Thoracic aorta (tissue), 2 donors: ENCODE measurements at regions not wholly inside any gene's neighbourhood (a gene's known extent, or its start where the extent isn't known, plus 50 kb on each side); places are given as distances from the start of the nearest gene placed in this dataset.

Experiments
- ATAC-seq: fragments of 150-250 bp; one replicate; pipeline ENCODE4 v1.8.0; 2017; ENCODE audit warnings: low read depth; ENCODE audit not compliant: insufficient number of reproducible peaks, low FRiP score
- DNase-seq: peaks from one replicate; pipeline ENCODE4 v3.0.0-alpha.2; 2020; ENCODE audit warnings: low spot score
- H3K27ac ChIP-seq, 2 donors: fragments of 200-600 bp; sonication (generic); 1 replicate in 1 of 2; 2 replicates in 1 of 2; pipeline ENCODE4 v1.5.1; 2016; ENCODE audit warnings: mild to moderate bottlenecking in 2 of 2, moderate library complexity in 2 of 2
- H3K27me3 ChIP-seq: fragments of 200-600 bp; sonication (generic); replicated peaks from 2 replicates; pipeline ENCODE4 v1.6.0; 2016; ENCODE audit warnings: mild to moderate bottlenecking; ENCODE audit not compliant: insufficient read depth
- H3K36me3 ChIP-seq: fragments of 200-600 bp; sonication (generic); one replicate; pipeline ENCODE4 v1.5.1; 2016
- H3K4me1 ChIP-seq, 2 donors: fragments of 200-600 bp; sonication (generic); 1 replicate in 1 of 2; 2 replicates in 1 of 2; pipeline versions ENCODE4 v1.5.1 to v1.6.0; 2016; ENCODE audit warnings: low read depth in 2 of 2, mild to moderate bottlenecking in 1 of 2; ENCODE audit not compliant: control insufficient read depth in 1 of 2
- H3K4me3 ChIP-seq: fragments of 200-600 bp; sonication (generic); 2 replicates; pipeline ENCODE4 v1.5.1; 2016; ENCODE audit warnings: mild to moderate bottlenecking
- H3K9me3 ChIP-seq: fragments of 200-600 bp; sonication (generic); 2 replicates; pipeline ENCODE4 v1.5.1; 2016
- TF ChIP-seq, protein P1 (sequence below): fragments of 200-600 bp; sonication (generic); IDR thresholded peaks from one replicate; pipeline ENCODE4 v1.5.1; 2019; ENCODE audit warnings: antibody characterized with exemption

DNA sequence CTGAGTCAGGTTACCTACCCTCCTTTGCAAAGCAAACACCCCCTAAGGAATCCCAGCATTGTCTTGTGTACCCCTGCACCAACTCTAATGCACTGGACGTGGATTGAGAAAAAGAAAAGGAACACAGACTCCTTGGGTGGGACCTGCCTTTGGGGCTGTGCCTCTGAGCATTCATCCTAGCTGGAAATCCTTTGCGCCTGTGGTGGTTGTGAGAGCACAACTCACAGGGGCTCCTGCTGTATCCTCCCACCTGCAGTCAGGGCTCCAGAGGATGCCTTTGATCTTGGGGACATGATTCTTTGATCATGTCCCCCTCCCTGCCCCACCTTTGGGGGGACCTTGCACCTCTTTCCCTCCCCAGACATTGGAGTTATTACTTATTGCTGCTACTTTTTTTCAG is 338.5 kb downstream of the GADD45G start:
- Histone ChIP-seq H3K4me3 (no peak overlapping the region), H3K4me1 (peaks cover 9 to 42% of the 10 kb centered on the region in 2 donors), H3K27ac (no peak overlapping the region), H3K36me3 (no peaks in the 10 kb centered on the region), H3K27me3 (no peaks in the 10 kb centered on the region), H3K9me3 (no peaks in the 10 kb centered on the region)
- ATAC-seq (no peak), DNase-seq (no peak)
- TF ChIP-seq, protein P1, sequence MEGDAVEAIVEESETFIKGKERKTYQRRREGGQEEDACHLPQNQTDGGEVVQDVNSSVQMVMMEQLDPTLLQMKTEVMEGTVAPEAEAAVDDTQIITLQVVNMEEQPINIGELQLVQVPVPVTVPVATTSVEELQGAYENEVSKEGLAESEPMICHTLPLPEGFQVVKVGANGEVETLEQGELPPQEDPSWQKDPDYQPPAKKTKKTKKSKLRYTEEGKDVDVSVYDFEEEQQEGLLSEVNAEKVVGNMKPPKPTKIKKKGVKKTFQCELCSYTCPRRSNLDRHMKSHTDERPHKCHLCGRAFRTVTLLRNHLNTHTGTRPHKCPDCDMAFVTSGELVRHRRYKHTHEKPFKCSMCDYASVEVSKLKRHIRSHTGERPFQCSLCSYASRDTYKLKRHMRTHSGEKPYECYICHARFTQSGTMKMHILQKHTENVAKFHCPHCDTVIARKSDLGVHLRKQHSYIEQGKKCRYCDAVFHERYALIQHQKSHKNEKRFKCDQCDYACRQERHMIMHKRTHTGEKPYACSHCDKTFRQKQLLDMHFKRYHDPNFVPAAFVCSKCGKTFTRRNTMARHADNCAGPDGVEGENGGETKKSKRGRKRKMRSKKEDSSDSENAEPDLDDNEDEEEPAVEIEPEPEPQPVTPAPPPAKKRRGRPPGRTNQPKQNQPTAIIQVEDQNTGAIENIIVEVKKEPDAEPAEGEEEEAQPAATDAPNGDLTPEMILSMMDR: no peak

DNA sequence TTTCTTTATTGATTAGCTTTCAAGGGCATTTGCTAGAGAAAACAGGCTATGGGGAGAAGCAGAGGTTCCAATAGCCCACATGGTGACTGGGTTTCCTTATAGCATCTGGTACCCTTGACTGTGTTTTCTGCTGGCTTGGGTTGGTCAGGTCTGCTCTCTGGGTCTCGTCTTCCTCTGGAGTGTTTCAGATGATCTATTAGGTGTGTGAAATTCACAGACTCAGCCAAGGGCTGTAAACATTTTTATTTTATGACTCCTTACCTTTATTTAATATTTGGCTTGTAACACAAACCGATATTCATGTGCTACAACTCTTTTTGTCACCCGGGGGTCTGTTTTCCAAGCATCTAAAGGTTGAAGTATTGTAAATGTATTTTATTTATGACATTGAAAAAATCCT is 338.9 kb downstream of the GADD45G start:
- H3K36me3 ChIP-seq: no peaks in the 10 kb centered on the region
- H3K4me3 ChIP-seq: no peak overlapping the region
- ATAC-seq (no peak), DNase-seq (no peak)
- no peak overlapping the region for H3K27ac ChIP-seq
- TF ChIP-seq, protein P1: no peak
- H3K9me3 ChIP-seq: no peaks in the 10 kb centered on the region
- H3K27me3 ChIP-seq: no peaks in the 10 kb centered on the region
- H3K4me1 ChIP-seq: peaks cover 9 to 38% of the 10 kb centered on the region in 2 donors

DNA sequence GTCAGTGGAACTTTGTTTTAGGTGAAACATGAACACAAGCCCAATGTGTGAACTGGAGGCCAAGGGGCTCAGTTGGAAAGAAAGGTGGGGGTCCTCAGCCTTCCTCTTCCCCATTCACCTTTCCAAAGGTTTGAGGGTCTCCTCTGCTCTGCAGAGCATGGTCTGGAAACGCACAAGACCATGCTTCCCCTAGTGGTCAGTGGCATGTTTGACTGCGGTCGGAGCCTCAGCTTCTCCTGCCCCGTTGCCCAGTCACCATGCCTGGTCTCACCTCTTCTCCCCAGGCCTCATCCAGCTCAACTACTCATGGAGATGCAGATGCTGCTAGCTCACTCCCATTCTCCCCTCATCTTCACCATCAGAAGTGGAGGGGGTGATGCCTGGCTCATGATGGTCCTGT is 340.3 kb downstream of the GADD45G start:
- DNase-seq (no peak), ATAC-seq (no peak)
- H3K27me3 ChIP-seq: no peaks in the 10 kb centered on the region
- H3K9me3 ChIP-seq: no peaks in the 10 kb centered on the region
- peaks cover 9 to 26% of the 10 kb centered on the region in 2 donors for H3K4me1 ChIP-seq
- TF ChIP-seq, protein P1: no peak
- no peaks in the 10 kb centered on the region for H3K36me3 ChIP-seq
- H3K4me3 ChIP-seq: no peak overlapping the region
- no peak overlapping the region for H3K27ac ChIP-seq

DNA sequence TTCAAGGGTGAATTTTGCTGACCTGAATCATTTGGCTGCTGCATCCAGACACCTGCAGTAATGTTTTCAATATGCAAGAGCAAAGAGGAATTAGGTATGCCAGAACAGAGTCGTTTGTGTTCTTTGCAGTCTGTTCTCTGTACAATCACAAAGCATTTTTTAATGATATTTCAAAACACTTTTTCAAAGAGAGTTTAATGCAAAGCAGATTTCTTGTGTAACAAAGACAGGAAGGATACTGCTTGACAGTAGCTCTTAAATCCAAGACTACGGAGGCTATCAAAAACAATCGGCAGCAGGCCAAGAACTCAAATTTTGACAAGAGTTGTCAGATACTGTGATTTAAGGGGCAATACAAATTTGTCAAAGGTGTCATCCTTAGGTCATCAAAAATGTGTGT is 341.9 kb downstream of the GADD45G start:
- no peaks in the 10 kb centered on the region for H3K27me3 ChIP-seq
- no peaks in the 10 kb centered on the region for H3K36me3 ChIP-seq
- TF ChIP-seq, protein P1: no peak
- no peak for ATAC-seq
- H3K9me3 ChIP-seq: no peaks in the 10 kb centered on the region
- H3K27ac ChIP-seq: no peak overlapping the region
- H3K4me1 ChIP-seq: peaks cover 3 to 11% of the 10 kb centered on the region in 2 donors
- DNase-seq: no peak
- H3K4me3 ChIP-seq: no peak overlapping the region

DNA sequence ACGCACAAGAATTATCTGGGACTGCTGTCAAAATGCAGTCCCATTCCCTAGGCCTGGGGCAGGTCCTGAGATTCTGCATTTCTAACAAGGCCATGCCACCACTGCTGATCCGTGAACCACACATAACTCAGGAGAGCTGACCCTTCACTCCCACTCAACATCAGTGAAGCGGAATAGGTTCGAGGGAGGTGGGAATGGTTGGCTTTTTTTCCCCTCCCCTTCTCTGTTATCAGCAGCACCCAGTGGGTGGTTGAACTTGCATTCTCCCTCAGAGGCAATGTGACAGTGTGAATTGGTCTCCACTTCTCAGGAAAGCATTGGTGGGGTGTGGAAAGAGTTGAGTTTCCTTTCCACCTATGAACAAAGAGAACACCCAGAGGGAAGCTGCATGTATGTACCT is 344.3 kb downstream of the GADD45G start:
- Histone ChIP-seq H3K36me3 (no peaks in the 10 kb centered on the region), H3K27ac (no peak overlapping the region), H3K27me3 (no peaks in the 10 kb centered on the region), H3K4me1 (peaks cover 5% of the 10 kb centered on the region in 2 donors), H3K4me3 (no peak overlapping the region), H3K9me3 (no peaks in the 10 kb centered on the region)
- ATAC-seq: no peak
- no peak for DNase-seq
- TF ChIP-seq, protein P1: no peak
